HEK293 (cell line): ENCODE measurements at regions not wholly inside any gene's neighbourhood (a gene's known extent, or its start where the extent isn't known, plus 50 kb on each side); places are given as distances from the start of the nearest gene placed in this dataset.

Experiments used
- CTCF ChIA-PET: fragments of 350-600 bp; formaldehyde crosslinking; extraction: SDS; loops from one replicate; lab custom pipeline; 2021; ENCODE audit warnings: antibody characterized with exemption; lab: Yijun Ruan, JAX
- POLR2A ChIA-PET: fragments of 300-600 bp; formaldehyde crosslinking; extraction: SDS; loops from one replicate; lab custom pipeline; 2020; ENCODE audit warnings: antibody characterized with exemption, inconsistent platforms; lab: Yijun Ruan, JAX
- H3K27ac ChIP-seq: fragments of 200-500 bp; sonication (Bioruptor generic); 2 replicates; pipeline ENCODE4 v1.5.1; 2014; ENCODE audit warnings: low read depth, low read length, control low read depth, inconsistent platforms; ENCODE audit errors: extremely low read depth
- H3K36me3 ChIP-seq, 2 experiments: fragments of 200-500 bp in 1 of 2; sonication (Bioruptor generic) in 1 of 2; 1 replicate in 1 of 2; 2 replicates in 1 of 2; pipeline ENCODE4 v1.5.1; 2014 to 2017; ENCODE audit warnings: inconsistent platforms in 2 of 2, low read length in 2 of 2; ENCODE audit not compliant: control insufficient read depth in 2 of 2, insufficient read depth in 1 of 2
- H3K4me1 ChIP-seq: fragments of 200-500 bp; sonication (Bioruptor generic); 2 replicates; pipeline ENCODE4 v1.5.1; 2014; ENCODE audit warnings: mild to moderate bottlenecking, low read length, inconsistent platforms; ENCODE audit not compliant: control insufficient read depth, insufficient read depth
- H3K4me3 ChIP-seq: 2 replicates; pipeline ENCODE4 v1.5.1; 2011; ENCODE audit warnings: low read depth, mild to moderate bottlenecking, control low read depth, low read length, moderate library complexity
- H3K9me3 ChIP-seq: fragments of 200-500 bp; sonication (Bioruptor generic); 2 replicates; pipeline ENCODE4 v1.5.1; 2014; ENCODE audit warnings: low read depth, low read length, inconsistent platforms; ENCODE audit not compliant: control insufficient read depth, insufficient read depth
- MEIS1 ChIP-seq: sonication (generic); formaldehyde crosslinking; IDR thresholded peaks from 2 replicates; pipeline ENCODE4 v1.8.1; 2022; ENCODE audit warnings: missing genetic modification reagents, mild to moderate bottlenecking, borderline replicate concordance
- MZF1 ChIP-seq: fragments of 450-650 bp; formaldehyde crosslinking; IDR thresholded peaks from 2 replicates; pipeline ENCODE4 v1.5.1; 2017; ENCODE audit warnings: missing biosample characterization, missing genetic modification characterization, borderline replicate concordance
- PRDM6 ChIP-seq: fragments of 450-650 bp; formaldehyde crosslinking; IDR thresholded peaks from 2 replicates; pipeline ENCODE4 v1.5.1; 2017; ENCODE audit warnings: missing biosample characterization, missing genetic modification characterization
- YY1 ChIP-seq: fragments of 450-650 bp; formaldehyde crosslinking; IDR thresholded peaks from 2 replicates; pipeline ENCODE4 v1.5.1; 2018; ENCODE audit warnings: missing biosample characterization, missing genetic modification characterization
- YY2 ChIP-seq: fragments of 450-650 bp; formaldehyde crosslinking; IDR thresholded peaks from 2 replicates; pipeline ENCODE4 v1.5.1; 2016; ENCODE audit warnings: missing biosample characterization, missing genetic modification characterization
- ZNF473 ChIP-seq: fragments of 450-650 bp; formaldehyde crosslinking; IDR thresholded peaks from 2 replicates; pipeline ENCODE4 v1.5.1; 2017; ENCODE audit warnings: missing biosample characterization, missing genetic modification characterization
- ZNF571 ChIP-seq: fragments of 450-650 bp; formaldehyde crosslinking; IDR thresholded peaks from 2 replicates; pipeline ENCODE4 v1.5.0; 2017; ENCODE audit warnings: missing biosample characterization, missing genetic modification characterization
- ZNF707 ChIP-seq: fragments of 450-650 bp; formaldehyde crosslinking; IDR thresholded peaks from 2 replicates; pipeline ENCODE4 v1.5.1; 2016; ENCODE audit warnings: missing biosample characterization, missing genetic modification characterization
- ZNF830 ChIP-seq: fragments of 450-650 bp; IDR thresholded peaks from 2 replicates; pipeline ENCODE4 v1.5.0; 2018; ENCODE audit warnings: missing biosample characterization, missing genetic modification characterization, low read depth, mild to moderate bottlenecking, moderate library complexity
- ZSCAN18 ChIP-seq: fragments of 450-650 bp; formaldehyde crosslinking; IDR thresholded peaks from 2 replicates; pipeline ENCODE4 v1.5.1; 2016; ENCODE audit warnings: missing biosample characterization, missing genetic modification characterization
- TF ChIP-seq, protein P1 (sequence below): fragments of 450-650 bp; formaldehyde crosslinking; IDR thresholded peaks from 2 replicates; pipeline ENCODE4 v1.5.1; 2016; ENCODE audit warnings: missing biosample characterization, missing genetic modification characterization, borderline replicate concordance
- TF ChIP-seq, protein P2 (sequence below): fragments of 450-650 bp; formaldehyde crosslinking; IDR thresholded peaks from 2 replicates; pipeline ENCODE4 v1.5.1; 2017; ENCODE audit warnings: missing biosample characterization, missing genetic modification characterization
- TF ChIP-seq, protein P3 (sequence below): fragments of 450-650 bp; formaldehyde crosslinking; IDR thresholded peaks from 2 replicates; pipeline ENCODE4 v1.5.1; 2016; ENCODE audit warnings: missing biosample characterization, missing genetic modification characterization
- TF ChIP-seq, protein P4 (sequence below): fragments of 450-650 bp; formaldehyde crosslinking; IDR thresholded peaks from 2 replicates; pipeline ENCODE4 v1.5.1; 2016; ENCODE audit warnings: missing biosample characterization, missing genetic modification characterization, low read depth
- TF ChIP-seq, protein P5 (sequence below): fragments of 450-650 bp; formaldehyde crosslinking; IDR thresholded peaks from 2 replicates; pipeline ENCODE4 v1.5.1; 2016; ENCODE audit warnings: missing biosample characterization, missing genetic modification characterization
- TF ChIP-seq, protein P6 (sequence below): fragments of 450-650 bp; formaldehyde crosslinking; IDR thresholded peaks from 2 replicates; pipeline ENCODE4 v1.5.1; 2016; ENCODE audit warnings: missing biosample characterization, missing genetic modification characterization

DNA sequence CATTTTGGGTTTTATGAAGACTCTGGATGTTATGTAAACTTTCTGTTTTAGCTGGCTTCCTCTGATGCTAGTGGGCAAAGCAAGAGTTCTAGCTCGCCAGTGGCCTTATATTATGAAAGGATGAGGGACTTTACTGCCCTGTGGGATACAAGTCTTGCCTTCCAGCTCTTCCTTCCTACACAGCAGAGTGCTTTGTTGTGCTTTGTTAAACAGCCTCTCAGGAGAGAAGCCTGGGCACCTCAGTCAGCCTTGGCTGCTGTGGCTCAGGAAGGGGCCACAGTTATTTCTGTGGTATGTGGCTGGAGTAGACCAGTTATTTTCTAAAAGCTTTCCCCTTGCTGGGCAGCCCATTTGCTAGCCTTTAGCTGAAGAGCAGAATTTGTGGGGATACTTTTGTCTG is 69.5 kb upstream of the SUCLG2 start (continued):
- TF ChIP-seq ZSCAN18 (tag by site-specific recombination) = no peak
- TF ChIP-seq, protein P1, sequence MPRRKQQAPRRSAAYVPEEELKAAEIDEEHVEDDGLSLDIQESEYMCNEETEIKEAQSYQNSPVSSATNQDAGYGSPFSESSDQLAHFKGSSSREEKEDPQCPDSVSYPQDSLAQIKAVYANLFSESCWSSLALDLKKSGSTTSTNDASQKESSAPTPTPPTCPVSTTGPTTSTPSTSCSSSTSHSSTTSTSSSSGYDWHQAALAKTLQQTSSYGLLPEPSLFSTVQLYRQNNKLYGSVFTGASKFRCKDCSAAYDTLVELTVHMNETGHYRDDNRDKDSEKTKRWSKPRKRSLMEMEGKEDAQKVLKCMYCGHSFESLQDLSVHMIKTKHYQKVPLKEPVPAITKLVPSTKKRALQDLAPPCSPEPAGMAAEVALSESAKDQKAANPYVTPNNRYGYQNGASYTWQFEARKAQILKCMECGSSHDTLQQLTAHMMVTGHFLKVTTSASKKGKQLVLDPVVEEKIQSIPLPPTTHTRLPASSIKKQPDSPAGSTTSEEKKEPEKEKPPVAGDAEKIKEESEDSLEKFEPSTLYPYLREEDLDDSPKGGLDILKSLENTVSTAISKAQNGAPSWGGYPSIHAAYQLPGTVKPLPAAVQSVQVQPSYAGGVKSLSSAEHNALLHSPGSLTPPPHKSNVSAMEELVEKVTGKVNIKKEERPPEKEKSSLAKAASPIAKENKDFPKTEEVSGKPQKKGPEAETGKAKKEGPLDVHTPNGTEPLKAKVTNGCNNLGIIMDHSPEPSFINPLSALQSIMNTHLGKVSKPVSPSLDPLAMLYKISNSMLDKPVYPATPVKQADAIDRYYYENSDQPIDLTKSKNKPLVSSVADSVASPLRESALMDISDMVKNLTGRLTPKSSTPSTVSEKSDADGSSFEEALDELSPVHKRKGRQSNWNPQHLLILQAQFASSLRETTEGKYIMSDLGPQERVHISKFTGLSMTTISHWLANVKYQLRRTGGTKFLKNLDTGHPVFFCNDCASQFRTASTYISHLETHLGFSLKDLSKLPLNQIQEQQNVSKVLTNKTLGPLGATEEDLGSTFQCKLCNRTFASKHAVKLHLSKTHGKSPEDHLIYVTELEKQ (tag by site-specific recombination) = no peak
- TF ChIP-seq ZNF571 (tag by site-specific recombination) = no peak
- TF ChIP-seq YY2 (tag by site-specific recombination) = no peak
- no peak for TF ChIP-seq MEIS1
- no peak for TF ChIP-seq ZNF473
- TF ChIP-seq ZNF707 (tag by site-specific recombination) = no peak
- TF ChIP-seq, protein P2, sequence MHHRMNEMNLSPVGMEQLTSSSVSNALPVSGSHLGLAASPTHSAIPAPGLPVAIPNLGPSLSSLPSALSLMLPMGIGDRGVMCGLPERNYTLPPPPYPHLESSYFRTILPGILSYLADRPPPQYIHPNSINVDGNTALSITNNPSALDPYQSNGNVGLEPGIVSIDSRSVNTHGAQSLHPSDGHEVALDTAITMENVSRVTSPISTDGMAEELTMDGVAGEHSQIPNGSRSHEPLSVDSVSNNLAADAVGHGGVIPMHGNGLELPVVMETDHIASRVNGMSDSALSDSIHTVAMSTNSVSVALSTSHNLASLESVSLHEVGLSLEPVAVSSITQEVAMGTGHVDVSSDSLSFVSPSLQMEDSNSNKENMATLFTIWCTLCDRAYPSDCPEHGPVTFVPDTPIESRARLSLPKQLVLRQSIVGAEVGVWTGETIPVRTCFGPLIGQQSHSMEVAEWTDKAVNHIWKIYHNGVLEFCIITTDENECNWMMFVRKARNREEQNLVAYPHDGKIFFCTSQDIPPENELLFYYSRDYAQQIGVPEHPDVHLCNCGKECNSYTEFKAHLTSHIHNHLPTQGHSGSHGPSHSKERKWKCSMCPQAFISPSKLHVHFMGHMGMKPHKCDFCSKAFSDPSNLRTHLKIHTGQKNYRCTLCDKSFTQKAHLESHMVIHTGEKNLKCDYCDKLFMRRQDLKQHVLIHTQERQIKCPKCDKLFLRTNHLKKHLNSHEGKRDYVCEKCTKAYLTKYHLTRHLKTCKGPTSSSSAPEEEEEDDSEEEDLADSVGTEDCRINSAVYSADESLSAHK (tag by site-specific recombination) = no peak
- TF ChIP-seq MZF1 (tag by site-specific recombination) = no peak
- TF ChIP-seq, all 188 proteins: peak for 0

- Histone ChIP-seq H3K9me3 (no peaks in the 10 kb centered on the region), H3K36me3 (no peaks in the 10 kb centered on the region), H3K4me3 (no peak overlapping the region), H3K27ac (no peak overlapping the region)
- POLR2A ChIA-PET = no interaction called here
- TF ChIP-seq YY1 (tag by site-specific recombination) (no peak), ZNF830 (no peak), PRDM6 (tag by site-specific recombination) (no peak)
- TF ChIP-seq, protein P3, sequence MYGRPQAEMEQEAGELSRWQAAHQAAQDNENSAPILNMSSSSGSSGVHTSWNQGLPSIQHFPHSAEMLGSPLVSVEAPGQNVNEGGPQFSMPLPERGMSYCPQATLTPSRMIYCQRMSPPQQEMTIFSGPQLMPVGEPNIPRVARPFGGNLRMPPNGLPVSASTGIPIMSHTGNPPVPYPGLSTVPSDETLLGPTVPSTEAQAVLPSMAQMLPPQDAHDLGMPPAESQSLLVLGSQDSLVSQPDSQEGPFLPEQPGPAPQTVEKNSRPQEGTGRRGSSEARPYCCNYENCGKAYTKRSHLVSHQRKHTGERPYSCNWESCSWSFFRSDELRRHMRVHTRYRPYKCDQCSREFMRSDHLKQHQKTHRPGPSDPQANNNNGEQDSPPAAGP (tag by site-specific recombination) = no peak
- TF ChIP-seq, all 188 proteins: peak for 0
- CTCF ChIA-PET = no interaction called here
- H3K4me1 ChIP-seq = no peaks in the 10 kb centered on the region
Observed at GRCh38 chr3:67719333-67719732, 64.9 kb upstream of the SUCLG2 start.

GRCh38 chr3:67715971-67716370 is 61.6 kb upstream of the SUCLG2 start:
- ChIA-PET CTCF (no interaction called here), POLR2A (no interaction called here)
- no peak overlapping the region for H3K4me3 ChIP-seq
- H3K9me3 ChIP-seq = no peaks in the 10 kb centered on the region
- no peak overlapping the region for H3K27ac ChIP-seq
- no peaks in the 10 kb centered on the region for H3K36me3 ChIP-seq
- H3K4me1 ChIP-seq = no peaks in the 10 kb centered on the region
- TF ChIP-seq, protein P4, sequence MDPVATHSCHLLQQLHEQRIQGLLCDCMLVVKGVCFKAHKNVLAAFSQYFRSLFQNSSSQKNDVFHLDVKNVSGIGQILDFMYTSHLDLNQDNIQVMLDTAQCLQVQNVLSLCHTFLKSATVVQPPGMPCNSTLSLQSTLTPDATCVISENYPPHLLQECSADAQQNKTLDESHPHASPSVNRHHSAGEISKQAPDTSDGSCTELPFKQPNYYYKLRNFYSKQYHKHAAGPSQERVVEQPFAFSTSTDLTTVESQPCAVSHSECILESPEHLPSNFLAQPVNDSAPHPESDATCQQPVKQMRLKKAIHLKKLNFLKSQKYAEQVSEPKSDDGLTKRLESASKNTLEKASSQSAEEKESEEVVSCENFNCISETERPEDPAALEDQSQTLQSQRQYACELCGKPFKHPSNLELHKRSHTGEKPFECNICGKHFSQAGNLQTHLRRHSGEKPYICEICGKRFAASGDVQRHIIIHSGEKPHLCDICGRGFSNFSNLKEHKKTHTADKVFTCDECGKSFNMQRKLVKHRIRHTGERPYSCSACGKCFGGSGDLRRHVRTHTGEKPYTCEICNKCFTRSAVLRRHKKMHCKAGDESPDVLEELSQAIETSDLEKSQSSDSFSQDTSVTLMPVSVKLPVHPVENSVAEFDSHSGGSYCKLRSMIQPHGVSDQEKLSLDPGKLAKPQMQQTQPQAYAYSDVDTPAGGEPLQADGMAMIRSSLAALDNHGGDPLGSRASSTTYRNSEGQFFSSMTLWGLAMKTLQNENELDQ (tag by site-specific recombination) = no peak
- TF ChIP-seq, protein P5, sequence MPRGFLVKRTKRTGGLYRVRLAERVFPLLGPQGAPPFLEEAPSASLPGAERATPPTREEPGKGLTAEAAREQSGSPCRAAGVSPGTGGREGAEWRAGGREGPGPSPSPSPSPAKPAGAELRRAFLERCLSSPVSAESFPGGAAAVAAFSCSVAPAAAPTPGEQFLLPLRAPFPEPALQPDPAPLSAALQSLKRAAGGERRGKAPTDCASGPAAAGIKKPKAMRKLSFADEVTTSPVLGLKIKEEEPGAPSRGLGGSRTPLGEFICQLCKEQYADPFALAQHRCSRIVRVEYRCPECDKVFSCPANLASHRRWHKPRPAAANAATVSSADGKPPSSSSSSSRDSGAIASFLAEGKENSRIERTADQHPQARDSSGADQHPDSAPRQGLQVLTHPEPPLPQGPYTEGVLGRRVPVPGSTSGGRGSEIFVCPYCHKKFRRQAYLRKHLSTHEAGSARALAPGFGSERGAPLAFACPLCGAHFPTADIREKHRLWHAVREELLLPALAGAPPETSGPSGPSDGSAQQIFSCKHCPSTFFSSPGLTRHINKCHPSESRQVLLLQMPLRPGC = no peak
- TF ChIP-seq, protein P6, sequence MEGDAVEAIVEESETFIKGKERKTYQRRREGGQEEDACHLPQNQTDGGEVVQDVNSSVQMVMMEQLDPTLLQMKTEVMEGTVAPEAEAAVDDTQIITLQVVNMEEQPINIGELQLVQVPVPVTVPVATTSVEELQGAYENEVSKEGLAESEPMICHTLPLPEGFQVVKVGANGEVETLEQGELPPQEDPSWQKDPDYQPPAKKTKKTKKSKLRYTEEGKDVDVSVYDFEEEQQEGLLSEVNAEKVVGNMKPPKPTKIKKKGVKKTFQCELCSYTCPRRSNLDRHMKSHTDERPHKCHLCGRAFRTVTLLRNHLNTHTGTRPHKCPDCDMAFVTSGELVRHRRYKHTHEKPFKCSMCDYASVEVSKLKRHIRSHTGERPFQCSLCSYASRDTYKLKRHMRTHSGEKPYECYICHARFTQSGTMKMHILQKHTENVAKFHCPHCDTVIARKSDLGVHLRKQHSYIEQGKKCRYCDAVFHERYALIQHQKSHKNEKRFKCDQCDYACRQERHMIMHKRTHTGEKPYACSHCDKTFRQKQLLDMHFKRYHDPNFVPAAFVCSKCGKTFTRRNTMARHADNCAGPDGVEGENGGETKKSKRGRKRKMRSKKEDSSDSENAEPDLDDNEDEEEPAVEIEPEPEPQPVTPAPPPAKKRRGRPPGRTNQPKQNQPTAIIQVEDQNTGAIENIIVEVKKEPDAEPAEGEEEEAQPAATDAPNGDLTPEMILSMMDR (tag by site-specific recombination) = no peak
